Thoracic aorta (tissue), 2 donors: ENCODE measurements at regions not wholly inside any gene's neighbourhood (a gene's known extent, or its start where the extent isn't known, plus 50 kb on each side); places are given as distances from the start of the nearest gene placed in this dataset.

Experiments used
- ATAC-seq: fragments of 150-250 bp; one replicate; pipeline ENCODE4 v1.8.0; 2017; ENCODE audit warnings: low read depth; ENCODE audit not compliant: insufficient number of reproducible peaks, low FRiP score
- DNase-seq: peaks from one replicate; pipeline ENCODE4 v3.0.0-alpha.2; 2020; ENCODE audit warnings: low spot score
- H3K27ac ChIP-seq, 2 donors: fragments of 200-600 bp; sonication (generic); 1 replicate in 1 of 2; 2 replicates in 1 of 2; pipeline ENCODE4 v1.5.1; 2016; ENCODE audit warnings: mild to moderate bottlenecking in 2 of 2, moderate library complexity in 2 of 2
- H3K27me3 ChIP-seq: fragments of 200-600 bp; sonication (generic); replicated peaks from 2 replicates; pipeline ENCODE4 v1.6.0; 2016; ENCODE audit warnings: mild to moderate bottlenecking; ENCODE audit not compliant: insufficient read depth
- H3K36me3 ChIP-seq: fragments of 200-600 bp; sonication (generic); one replicate; pipeline ENCODE4 v1.5.1; 2016
- H3K4me1 ChIP-seq, 2 donors: fragments of 200-600 bp; sonication (generic); 1 replicate in 1 of 2; 2 replicates in 1 of 2; pipeline versions ENCODE4 v1.5.1 to v1.6.0; 2016; ENCODE audit warnings: low read depth in 2 of 2, mild to moderate bottlenecking in 1 of 2; ENCODE audit not compliant: control insufficient read depth in 1 of 2
- H3K4me3 ChIP-seq: fragments of 200-600 bp; sonication (generic); 2 replicates; pipeline ENCODE4 v1.5.1; 2016; ENCODE audit warnings: mild to moderate bottlenecking
- H3K9me3 ChIP-seq: fragments of 200-600 bp; sonication (generic); 2 replicates; pipeline ENCODE4 v1.5.1; 2016
- CTCF ChIP-seq: fragments of 200-600 bp; sonication (generic); IDR thresholded peaks from one replicate; pipeline ENCODE4 v1.5.1; 2019; ENCODE audit warnings: antibody characterized with exemption

GRCh38 chr4:52249581-52249980, 198.5 kb downstream of the SPATA18 start:
- Histone ChIP-seq H3K4me3 (no peak overlapping the region), H3K9me3 (no peaks in the 10 kb centered on the region), H3K27ac (no peak overlapping the region), H3K36me3 (no peaks in the 10 kb centered on the region), H3K27me3 (no peaks in the 10 kb centered on the region), H3K4me1 (peaks cover 16 to 35% of the 10 kb centered on the region in 2 donors)
- DNase-seq, result no peak
- ATAC-seq, result no peak
- no peak for TF ChIP-seq CTCF

DNA sequence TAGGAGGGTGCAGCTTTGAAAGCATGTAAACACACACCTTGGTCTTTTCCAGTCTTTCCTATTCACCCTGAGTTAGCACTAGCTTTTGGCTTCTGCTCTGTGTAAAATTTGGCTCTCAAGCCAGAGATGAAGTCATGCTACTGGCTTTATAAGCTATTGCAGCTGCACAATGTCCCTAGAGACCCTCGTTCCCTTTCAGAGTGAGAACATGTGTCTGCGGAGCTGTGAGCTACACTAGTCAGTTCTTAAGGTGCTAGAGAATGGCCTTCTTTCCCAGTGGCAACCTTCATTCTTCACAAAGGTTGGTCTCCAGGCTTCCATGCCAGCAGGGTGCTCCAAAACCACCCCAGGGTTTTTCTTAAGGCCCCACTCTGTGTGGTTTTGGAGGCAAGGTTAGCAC, 199.1 kb downstream of the SPATA18 start:
- H3K4me1 ChIP-seq, result peaks cover 16 to 31% of the 10 kb centered on the region in 2 donors
- no peak overlapping the region for H3K4me3 ChIP-seq
- TF ChIP-seq CTCF, result no peak
- H3K36me3 ChIP-seq, result no peaks in the 10 kb centered on the region
- H3K9me3 ChIP-seq, result no peaks in the 10 kb centered on the region
- peak; percentile 61 for DNase-seq
- H3K27ac ChIP-seq, result no peak overlapping the region
- H3K27me3 ChIP-seq, result no peaks in the 10 kb centered on the region
- ATAC-seq, result peak; percentile 96

- TF ChIP-seq CTCF, result no peak
- H3K4me1 ChIP-seq, result peaks cover 16 to 31% of the 10 kb centered on the region in 2 donors
- no peaks in the 10 kb centered on the region for H3K9me3 ChIP-seq
- H3K27me3 ChIP-seq, result no peaks in the 10 kb centered on the region
- ATAC-seq (no peak), DNase-seq (no peak)
- H3K36me3 ChIP-seq, result no peaks in the 10 kb centered on the region
- H3K27ac ChIP-seq, result no peak overlapping the region
- no peak overlapping the region for H3K4me3 ChIP-seq
Measured at GRCh38 chr4:52251864-52252263, 200.8 kb downstream of the SPATA18 start.

GRCh38 chr4:52253025-52253424, 201.9 kb downstream of the SPATA18 start:
- H3K4me3 ChIP-seq, result no peak overlapping the region
- H3K36me3 ChIP-seq, result no peaks in the 10 kb centered on the region
- H3K27ac ChIP-seq, result no peak overlapping the region
- H3K4me1 ChIP-seq, result peaks cover 16 to 27% of the 10 kb centered on the region in 2 donors
- DNase-seq (no peak), ATAC-seq (no peak)
- no peaks in the 10 kb centered on the region for H3K9me3 ChIP-seq
- no peak for TF ChIP-seq CTCF
- no peaks in the 10 kb centered on the region for H3K27me3 ChIP-seq

DNA sequence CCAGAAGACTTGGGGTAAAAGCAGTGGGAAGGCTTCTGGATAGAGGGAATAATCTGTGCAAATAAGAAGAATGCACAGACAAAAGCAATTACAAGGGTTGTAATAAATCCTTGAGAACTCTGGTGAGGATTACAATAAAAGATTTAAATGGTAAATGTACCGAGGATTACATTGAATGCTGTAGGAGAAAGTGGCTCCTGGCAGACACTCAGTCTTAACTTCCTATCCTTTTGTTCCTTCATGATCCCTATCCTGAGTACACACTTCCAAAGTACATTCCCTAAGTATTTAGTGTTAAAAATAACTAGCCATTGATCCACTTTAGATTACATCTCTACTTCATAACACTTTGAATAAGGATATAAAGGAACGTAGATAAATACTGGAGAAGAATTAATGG, 205.4 kb downstream of the SPATA18 start:
- ATAC-seq, result no peak
- DNase-seq, result no peak
- TF ChIP-seq CTCF, result no peak
- Histone ChIP-seq H3K4me1 (peaks cover 0 to 11% of the 10 kb centered on the region in 2 donors), H3K27me3 (no peaks in the 10 kb centered on the region), H3K4me3 (no peak overlapping the region), H3K9me3 (no peaks in the 10 kb centered on the region), H3K36me3 (no peaks in the 10 kb centered on the region), H3K27ac (no peak overlapping the region)
